GM12892 (cell line): ENCODE measurements at regions not wholly inside any gene's neighbourhood (a gene's known extent, or its start where the extent isn't known, plus 50 kb on each side); places are given as distances from the start of the nearest gene placed in this dataset.

Experiments
- POLR2A ChIP-seq: IDR thresholded peaks from 2 replicates; pipeline ENCODE4 v1.6.1; 2011; ENCODE audit warnings: low read depth, low read length, control low read depth
- POLR2AphosphoS5 ChIP-seq: IDR thresholded peaks from 2 replicates; pipeline ENCODE4 v1.6.1; 2011; ENCODE audit warnings: low read depth, low read length, control low read depth
- TAF1 ChIP-seq: IDR thresholded peaks from 2 replicates; pipeline ENCODE4 v1.6.1; 2011; ENCODE audit warnings: low read depth, mild to moderate bottlenecking, control low read depth, low read length, borderline replicate concordance

DNA sequence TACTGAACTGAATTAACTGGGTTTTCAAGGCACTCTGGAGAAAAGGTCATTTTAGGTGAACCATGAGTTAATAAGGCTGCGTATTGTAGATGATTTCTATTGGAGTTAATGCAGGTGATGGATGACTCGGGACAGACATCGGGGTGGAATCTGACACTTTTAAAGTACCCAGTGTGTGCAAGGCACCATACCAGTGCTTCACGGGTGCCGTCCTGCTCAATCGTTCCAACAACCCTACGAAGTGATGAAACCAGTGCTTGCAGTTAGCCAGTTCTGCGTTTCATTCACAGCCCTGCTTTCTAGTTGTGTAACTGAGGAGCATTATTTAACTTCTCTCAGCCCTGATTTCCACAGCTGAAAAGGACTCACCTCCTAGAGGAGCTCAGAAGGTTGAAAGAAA is 216.5 kb downstream of the BARX2 start:
- TF ChIP-seq POLR2A, result no peak
- TF ChIP-seq POLR2AphosphoS5, result no peak
- no peak for TF ChIP-seq TAF1
